Spinal cord (tissue), 9 donors: ENCODE measurements at regions not wholly inside any gene's neighbourhood (a gene's known extent, or its start where the extent isn't known, plus 50 kb on each side); places are given as distances from the start of the nearest gene placed in this dataset.
A peak's percentile ranks its signal among the peaks of the same experiment; 100 is the strongest.

Experiments
- DNase-seq, 6 donors: peaks; one replicate each; pipeline versions ENCODE4 v3.0.0 to v3.0.0-alpha.2; 2013 to 2015; ENCODE audit warnings: low spot score in 6 of 6, low read depth in 4 of 6
- H3K27ac ChIP-seq: one replicate; pipeline ENCODE4 v1.5.1; 2013; ENCODE audit warnings: low read depth, low read length, control low read depth
- H3K27me3 ChIP-seq: one replicate; pipeline ENCODE4 v1.6.1; 2013; ENCODE audit warnings: low read length; ENCODE audit not compliant: control insufficient read depth, insufficient read depth
- H3K36me3 ChIP-seq: one replicate; pipeline ENCODE4 v1.6.1; 2013; ENCODE audit warnings: low read length; ENCODE audit not compliant: control insufficient read depth, insufficient read depth
- H3K4me1 ChIP-seq: one replicate; pipeline ENCODE4 v1.6.1; 2013; ENCODE audit warnings: low read length; ENCODE audit not compliant: control insufficient read depth, insufficient read depth
- H3K4me3 ChIP-seq: one replicate; pipeline ENCODE4 v1.5.1; 2013; ENCODE audit warnings: low read depth, low read length, control low read depth
- H3K9me3 ChIP-seq: one replicate; pipeline ENCODE4 v1.6.1; 2013; ENCODE audit warnings: low read length; ENCODE audit not compliant: control insufficient read depth, insufficient read depth
- WGBS: methylation state at CpG from one replicate; pipeline ENCODE4 v1.1.5; 2013; ENCODE audit warnings: missing lambda C conversion rate; ENCODE audit not compliant: insufficient coverage; 5-methylcytosine and 5-hydroxymethylcytosine counted together
- donor health status: healthy.

- 83% methylated on average over 1 of the region's 2 CpGs for WGBS
- DNase-seq: no peak
- H3K36me3 ChIP-seq: no peaks in the 10 kb centered on the region
- H3K4me1 ChIP-seq: no peaks in the 10 kb centered on the region
- H3K4me3 ChIP-seq: no peak overlapping the region
- H3K27ac ChIP-seq: no peak overlapping the region
- no peaks in the 10 kb centered on the region for H3K27me3 ChIP-seq
- H3K9me3 ChIP-seq: no peaks in the 10 kb centered on the region
Measured at GRCh38 chrX:94041881-94042280, 367.9 kb downstream of the FAM133A start.

- Histone ChIP-seq H3K9me3 (no peaks in the 10 kb centered on the region), H3K4me3 (no peak overlapping the region), H3K27me3 (peaks cover 2% of the 10 kb centered on the region), H3K27ac (no peak overlapping the region), H3K36me3 (no peaks in the 10 kb centered on the region), H3K4me1 (no peaks in the 10 kb centered on the region)
- 79% methylated on average over 16 of the region's 16 CpGs for WGBS
- DNase-seq: no peak
Measured at GRCh38 chrX:94045724-94046123, 371.7 kb downstream of the FAM133A start.

GRCh38 chrX:94051926-94052325 is 377.9 kb downstream of the FAM133A start:
- Histone ChIP-seq H3K4me1 (no peaks in the 10 kb centered on the region), H3K27ac (no peak overlapping the region), H3K36me3 (no peaks in the 10 kb centered on the region), H3K9me3 (no peaks in the 10 kb centered on the region), H3K27me3 (peaks cover 5% of the 10 kb centered on the region), H3K4me3 (no peak overlapping the region)
- WGBS: 38% methylated on average over 2 of the region's 2 CpGs
- no peak for DNase-seq

GRCh38 chrX:94053575-94053974 is 379.6 kb downstream of the FAM133A start:
- H3K27me3 ChIP-seq: peaks cover 8% of the 10 kb centered on the region
- no peaks in the 10 kb centered on the region for H3K4me1 ChIP-seq
- no peak for DNase-seq
- no peaks in the 10 kb centered on the region for H3K9me3 ChIP-seq
- no peaks in the 10 kb centered on the region for H3K36me3 ChIP-seq
- no CpG with 5 or more reads among the region's 2 CpGs for WGBS
- no peak overlapping the region for H3K27ac ChIP-seq
- H3K4me3 ChIP-seq: no peak overlapping the region

GRCh38 chrX:94057385-94057784 is 383.4 kb downstream of the FAM133A start:
- H3K27me3 ChIP-seq: peaks cover 3% of the 10 kb centered on the region
- no peaks in the 10 kb centered on the region for H3K9me3 ChIP-seq
- no peak overlapping the region for H3K27ac ChIP-seq
- H3K4me3 ChIP-seq: no peak overlapping the region
- H3K36me3 ChIP-seq: no peaks in the 10 kb centered on the region
- 71% methylated on average over 1 of the region's 4 CpGs for WGBS
- no peak for DNase-seq
- H3K4me1 ChIP-seq: no peaks in the 10 kb centered on the region

- 51% methylated on average over 4 of the region's 9 CpGs for WGBS
- peak in 4 of 6 donors; percentile 24 to 86 (median 52) for DNase-seq
- Histone ChIP-seq H3K27ac (no peak overlapping the region), H3K9me3 (no peaks in the 10 kb centered on the region), H3K27me3 (peaks cover 3% of the 10 kb centered on the region), H3K4me1 (no peaks in the 10 kb centered on the region), H3K36me3 (no peaks in the 10 kb centered on the region), H3K4me3 (no peak overlapping the region)
Measured at GRCh38 chrX:94058728-94059382, 384.8 kb downstream of the FAM133A start.

GRCh38 chrX:94065091-94065490 is 391.1 kb downstream of the FAM133A start:
- WGBS: 92% methylated on average over 2 of the region's 7 CpGs
- DNase-seq: no peak
- no peak overlapping the region for H3K4me3 ChIP-seq
- H3K4me1 ChIP-seq: no peaks in the 10 kb centered on the region
- H3K27ac ChIP-seq: no peak overlapping the region
- H3K36me3 ChIP-seq: no peaks in the 10 kb centered on the region
- H3K27me3 ChIP-seq: peaks cover 2% of the 10 kb centered on the region
- no peaks in the 10 kb centered on the region for H3K9me3 ChIP-seq

GRCh38 chrX:94089149-94089548 is 415.1 kb downstream of the FAM133A start:
- WGBS: no CpG with 5 or more reads among the region's 1 CpG
- DNase-seq: no peak
- no peaks in the 10 kb centered on the region for H3K9me3 ChIP-seq
- no peak overlapping the region for H3K4me3 ChIP-seq
- no peaks in the 10 kb centered on the region for H3K36me3 ChIP-seq
- no peaks in the 10 kb centered on the region for H3K4me1 ChIP-seq
- H3K27me3 ChIP-seq: no peaks in the 10 kb centered on the region
- no peak overlapping the region for H3K27ac ChIP-seq

GRCh38 chrX:94097868-94098267 is 423.9 kb downstream of the FAM133A start:
- DNase-seq: peak in 1 of 6 donors; percentile 49
- Histone ChIP-seq H3K36me3 (no peaks in the 10 kb centered on the region), H3K4me3 (no peak overlapping the region), H3K27ac (no peak overlapping the region), H3K27me3 (no peaks in the 10 kb centered on the region), H3K9me3 (no peaks in the 10 kb centered on the region), H3K4me1 (no peaks in the 10 kb centered on the region)

- H3K27ac ChIP-seq: no peak overlapping the region
- H3K4me3 ChIP-seq: no peak overlapping the region
- no CpG with 5 or more reads among the region's 3 CpGs for WGBS
- H3K4me1 ChIP-seq: no peaks in the 10 kb centered on the region
- peak in 1 of 6 donors; percentile 5 for DNase-seq
- H3K27me3 ChIP-seq: no peaks in the 10 kb centered on the region
- no peaks in the 10 kb centered on the region for H3K9me3 ChIP-seq
- H3K36me3 ChIP-seq: no peaks in the 10 kb centered on the region
Measured at GRCh38 chrX:94107981-94108380, 434.0 kb downstream of the FAM133A start.
